HG02642 (cell line): ENCODE measurements at regions not wholly inside any gene's neighbourhood (a gene's known extent, or its start where the extent isn't known, plus 50 kb on each side); places are given as distances from the start of the nearest gene placed in this dataset.

Experiments used
- ATAC-seq: cut with Tn5 transposase; IDR thresholded peaks from one replicate; pipeline ENCODE4 v1.9.1; 2021; ENCODE audit warnings: mild to moderate bottlenecking; ENCODE audit not compliant: unreplicated experiment, poor library complexity

DNA sequence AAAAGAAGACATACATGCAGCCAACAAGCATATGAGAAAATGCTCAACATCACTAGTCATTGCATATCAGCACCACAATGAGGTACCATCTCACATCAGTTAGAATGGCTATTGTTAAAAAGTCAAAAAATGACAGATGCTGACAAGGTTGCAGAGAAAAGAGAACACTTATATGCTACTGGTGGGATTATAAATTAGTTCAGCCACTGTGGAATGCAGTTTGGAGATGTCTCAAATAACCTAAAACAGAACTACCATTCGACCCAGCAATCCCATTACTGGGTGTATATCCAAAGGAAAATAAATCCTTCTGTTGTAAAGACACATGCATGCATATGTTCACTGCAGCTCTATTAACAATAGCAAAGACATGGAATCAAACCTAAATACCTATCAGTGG lies 238.4 kb downstream of the KCNC2 start:
- ATAC-seq = no peak

DNA sequence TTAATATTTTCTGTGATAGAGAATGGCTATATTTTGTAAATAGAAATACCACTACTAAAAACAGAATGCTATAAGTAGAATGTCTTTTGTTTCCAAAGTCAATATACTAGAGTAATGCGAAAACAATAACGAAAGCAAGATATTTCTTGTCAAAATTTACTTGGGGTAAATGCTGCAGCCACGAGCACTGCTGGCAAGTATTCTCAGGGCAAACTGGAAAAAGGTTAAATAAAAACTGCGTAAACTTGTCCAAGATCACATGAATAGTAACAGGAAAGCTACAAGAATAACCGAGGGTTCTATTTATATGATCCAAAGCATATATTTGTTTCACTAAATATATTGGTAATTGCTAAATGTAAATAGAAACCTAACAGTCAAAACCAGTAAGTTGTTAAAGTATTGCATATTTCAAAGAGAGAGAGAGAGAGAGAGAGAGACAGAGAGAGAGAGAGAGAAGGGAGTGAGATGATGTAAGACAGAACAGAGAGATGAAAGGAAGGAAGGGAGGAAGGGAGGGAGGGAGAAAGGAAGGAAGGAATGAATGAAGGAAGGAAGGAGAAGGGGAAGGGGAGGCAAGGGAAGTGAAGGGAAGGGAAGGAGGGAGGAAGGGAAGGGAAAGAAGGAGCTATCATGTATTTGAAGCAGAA lies 231.7 kb downstream of the KCNC2 start:
- ATAC-seq = no peak

DNA sequence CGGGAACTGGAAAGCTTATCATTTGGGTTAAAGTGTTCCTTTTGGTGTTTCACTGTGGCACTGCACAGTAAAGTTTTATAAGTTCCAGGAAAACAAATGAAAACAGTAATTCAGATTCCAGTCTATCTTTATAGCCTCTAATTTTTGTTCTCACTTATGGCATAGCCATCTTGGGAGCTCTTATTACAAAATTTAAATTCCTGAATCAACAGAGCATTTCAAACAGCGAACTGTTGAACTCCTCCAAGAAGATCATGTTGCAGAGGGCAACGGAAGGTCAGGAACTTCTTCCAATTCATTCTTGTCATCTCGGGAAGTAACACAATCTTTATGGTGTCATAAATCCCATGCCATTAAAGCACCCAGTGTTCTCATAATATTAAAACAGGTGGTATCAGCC lies 229.1 kb downstream of the KCNC2 start:
- ATAC-seq = no peak

DNA sequence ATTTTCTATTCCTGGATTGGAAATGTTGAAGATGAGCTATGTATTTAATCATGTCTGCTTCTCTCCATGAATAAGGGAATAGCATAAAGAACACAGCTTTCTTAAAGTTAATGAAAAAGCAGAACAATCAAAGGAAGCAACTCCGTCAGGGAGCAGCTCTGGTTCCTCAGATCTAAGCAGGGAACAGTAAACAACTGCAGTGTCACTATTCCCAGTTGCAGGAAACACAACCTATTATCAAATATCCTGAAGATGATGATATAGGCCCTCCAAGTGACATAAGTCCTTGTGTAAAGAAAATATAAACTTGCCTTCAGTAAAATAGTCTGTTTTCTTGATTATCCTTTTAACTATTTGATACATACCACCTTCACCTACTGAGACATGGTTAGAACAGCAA lies 228.1 kb downstream of the KCNC2 start:
- no peak for ATAC-seq

DNA sequence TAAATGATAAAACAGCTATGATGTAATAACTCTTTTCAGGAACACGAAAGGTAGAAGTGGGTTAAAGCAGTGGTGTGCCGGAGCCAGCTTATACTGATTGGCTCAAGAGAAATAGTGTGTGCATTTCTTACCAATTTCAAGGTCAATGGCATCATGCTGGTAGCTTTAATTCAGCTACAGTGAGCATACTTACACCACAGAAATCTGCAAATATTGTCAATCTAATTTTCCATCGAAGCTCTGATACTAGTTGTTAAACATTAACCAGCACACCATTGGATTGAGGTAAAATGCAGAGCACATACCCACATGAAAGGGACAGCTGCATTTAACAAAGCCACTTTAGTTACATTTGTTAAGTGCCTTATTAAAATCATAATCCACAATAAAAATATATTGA lies 225.7 kb downstream of the KCNC2 start:
- no peak for ATAC-seq

DNA sequence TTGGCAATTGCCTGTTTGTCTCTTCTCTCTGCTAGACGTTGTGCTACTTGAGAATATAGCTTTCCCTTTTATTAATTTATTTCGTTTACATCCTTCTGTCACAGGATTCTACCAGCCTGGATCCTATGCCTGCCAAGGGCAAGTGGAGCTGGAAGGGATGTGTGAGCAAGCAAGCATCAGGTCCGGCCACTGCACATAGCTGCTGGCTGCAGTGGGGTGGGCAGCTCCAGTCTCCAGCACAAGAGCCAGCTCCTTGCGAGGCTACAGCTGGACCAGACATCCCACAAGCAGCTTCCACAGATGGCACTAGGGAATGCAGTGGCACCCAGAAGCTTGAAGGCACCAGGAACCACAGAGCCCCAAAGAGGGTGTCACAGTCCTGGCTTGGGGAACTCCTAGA lies 225.0 kb downstream of the KCNC2 start:
- no peak for ATAC-seq

DNA sequence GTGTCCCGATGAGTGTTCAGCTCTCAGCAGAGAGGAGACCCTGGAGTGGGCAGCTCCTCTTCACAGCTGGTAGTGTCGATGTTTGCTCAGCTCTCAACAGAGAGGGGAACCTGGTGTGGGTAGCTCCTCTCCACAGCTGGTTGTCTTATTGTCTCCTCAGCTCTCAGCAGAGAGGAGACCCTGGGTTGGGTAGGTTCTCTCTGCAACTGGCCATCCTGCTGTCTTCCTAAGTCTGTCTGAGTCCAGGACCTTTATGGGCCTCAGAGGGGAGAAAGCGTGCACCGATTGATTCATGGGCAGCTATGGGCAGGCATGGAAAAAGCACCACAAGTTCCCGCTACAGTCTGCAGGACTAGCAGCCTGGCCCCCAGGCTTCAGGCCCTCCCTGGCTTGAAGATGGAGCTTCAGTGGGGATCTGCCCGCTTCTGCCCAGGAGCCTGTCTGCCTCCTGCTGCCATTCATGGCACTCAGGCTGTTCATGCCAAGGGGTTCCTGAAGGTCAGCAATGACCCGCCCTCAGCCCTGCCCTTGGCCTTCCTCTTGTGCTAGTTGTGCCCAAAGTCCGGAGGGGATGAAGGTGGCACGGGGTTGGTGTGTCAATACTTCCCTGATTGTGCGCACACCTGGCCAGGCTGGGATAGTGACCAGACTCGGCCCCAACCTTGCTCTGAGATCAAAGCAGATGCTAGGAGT lies 224.2 kb downstream of the KCNC2 start:
- ATAC-seq = no peak

DNA sequence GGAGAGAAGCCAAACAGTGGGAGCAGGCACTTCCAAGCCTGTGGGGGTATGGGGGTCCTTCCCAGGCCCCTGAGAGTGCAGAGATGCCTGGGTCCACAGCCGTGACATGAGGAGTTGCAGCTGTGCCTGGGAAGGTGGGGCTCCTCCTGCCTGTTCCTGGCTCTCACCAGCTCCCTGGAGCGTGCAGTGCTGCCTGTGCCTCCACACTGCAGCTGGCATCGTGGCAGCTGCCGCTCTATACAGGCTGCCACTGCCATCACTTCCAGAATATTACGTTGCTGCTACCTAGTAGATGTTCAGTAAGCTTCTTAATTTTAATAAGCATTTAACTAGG lies 223.7 kb downstream of the KCNC2 start:
- ATAC-seq = no peak

DNA sequence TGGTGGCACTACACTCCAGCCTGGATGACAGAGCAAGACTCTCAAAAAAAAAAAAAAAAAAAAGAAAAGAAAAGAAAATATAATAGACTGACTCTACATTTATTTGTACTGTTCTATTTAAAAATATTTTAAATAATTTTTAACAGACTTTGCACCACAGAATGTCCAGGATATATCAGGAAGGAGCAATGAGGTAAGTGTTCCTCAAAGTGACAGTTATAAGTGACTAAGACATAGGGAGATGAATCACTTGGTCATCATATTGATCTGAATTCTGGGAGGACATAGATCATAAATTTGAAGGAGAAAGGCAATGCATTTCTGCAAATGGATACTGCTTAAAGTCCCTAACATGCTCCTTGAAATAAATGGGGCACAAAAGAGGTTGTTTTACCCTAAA lies 221.5 kb downstream of the KCNC2 start:
- no peak for ATAC-seq
